H1 (cell line): ENCODE measurements at regions not wholly inside any gene's neighbourhood (a gene's known extent, or its start where the extent isn't known, plus 50 kb on each side); places are given as distances from the start of the nearest gene placed in this dataset.

Experiments
- CTCF ChIA-PET: fragments of 300-600 bp; sonication (Branson Sonifier 250); formaldehyde crosslinking; loops from one replicate; lab custom pipeline; 2021; ENCODE audit not compliant: partially characterized antibody; lab: Charles Lee
- POLR2A ChIA-PET: fragments of 300-600 bp; sonication (Branson Sonifier 250); formaldehyde crosslinking; loops from one replicate; lab custom pipeline; 2021; ENCODE audit warnings: inconsistent platforms; ENCODE audit not compliant: partially characterized antibody; lab: Charles Lee
- DNase-seq, 2 experiments: peaks; one replicate each; pipeline versions ENCODE4 v3.0.0 to v3.0.0-alpha.2; 2010 to 2022; ENCODE audit warnings: low spot score in 2 of 2, low read depth in 1 of 2, mixed read lengths in 1 of 2
- FAIRE-seq: peaks from 2 replicates; lab custom pipeline; 2011; peaks lifted over from hg19 to GRCh38; lab: Jason Lieb, UNC
- H2AFZ ChIP-seq: 2 replicates; pipeline ENCODE4 v1.8.1; 2012; ENCODE audit warnings: low read length, inconsistent platforms
- H2AK5ac ChIP-seq: 2 replicates; pipeline ENCODE4 v1.6.1; 2013; ENCODE audit warnings: low read depth, low read length
- H2BK120ac ChIP-seq: replicated peaks from 2 replicates; pipeline ENCODE3; 2013; ENCODE audit warnings: low read depth, low read length, inconsistent platforms
- H2BK12ac ChIP-seq: 2 replicates; pipeline ENCODE4 v1.6.1; 2013; ENCODE audit warnings: low read depth, low read length
- H2BK15ac ChIP-seq: 2 replicates; pipeline ENCODE4 v1.6.1; 2013; ENCODE audit warnings: low read length
- H2BK20ac ChIP-seq: 2 replicates; pipeline ENCODE4 v1.6.1; 2013; ENCODE audit warnings: low read length
- H2BK5ac ChIP-seq: 2 replicates; pipeline ENCODE4 v1.6.1; 2013; ENCODE audit warnings: low read depth, low read length
- H3K14ac ChIP-seq: 2 replicates; pipeline ENCODE4 v1.6.1; 2013; ENCODE audit warnings: inconsistent platforms; ENCODE audit not compliant: insufficient read length
- H3K18ac ChIP-seq: 2 replicates; pipeline ENCODE4 v1.6.1; 2013; ENCODE audit warnings: low read length; ENCODE audit errors: extremely low read depth
- H3K23ac ChIP-seq: 2 replicates; pipeline ENCODE4 v1.6.1; 2013; ENCODE audit warnings: inconsistent platforms; ENCODE audit not compliant: insufficient read length
- H3K23me2 ChIP-seq: 2 replicates; pipeline ENCODE4 v1.6.1; 2013; ENCODE audit warnings: low read depth, low read length
- H3K27ac ChIP-seq: 2 replicates; pipeline ENCODE4 v1.6.1; 2011; ENCODE audit warnings: low read depth, low read length, inconsistent platforms
- H3K27me3 ChIP-seq, 4 experiments: replicated peaks in 1 of 4; 1 replicate in 1 of 4; 2 replicates in 3 of 4; pipeline versions ENCODE4 v1.6.1 to v1.8.1; 2011 to 2013; ENCODE audit warnings: low read length in 3 of 4, mild to moderate bottlenecking in 3 of 4, inconsistent platforms in 2 of 4, mixed read lengths in 2 of 4, moderate library complexity in 1 of 4; ENCODE audit not compliant: control insufficient read depth in 3 of 4, insufficient read depth in 3 of 4; ENCODE audit errors: extremely low read depth in 1 of 4
- H3K36me3 ChIP-seq, 4 experiments: 2 replicates each; pipeline versions ENCODE4 v1.6.1 to v1.8.1; 2011 to 2013; ENCODE audit warnings: mild to moderate bottlenecking in 4 of 4, low read length in 3 of 4, moderate library complexity in 2 of 4, control low read depth in 1 of 4, inconsistent platforms in 1 of 4; ENCODE audit not compliant: insufficient read depth in 4 of 4, control insufficient read depth in 2 of 4
- H3K4ac ChIP-seq: replicated peaks from 2 replicates; pipeline ENCODE3; 2013; ENCODE audit warnings: low read length, low read depth, mixed read lengths, inconsistent platforms; ENCODE audit not compliant: insufficient read length
- H3K4me1 ChIP-seq, 4 experiments: replicated peaks in 1 of 4; 1 replicate in 1 of 4; 2 replicates in 3 of 4; pipeline versions ENCODE4 v1.6.1 to v1.8.1; 2011 to 2013; ENCODE audit warnings: low read length in 3 of 4, inconsistent platforms in 2 of 4, mixed read lengths in 1 of 4; ENCODE audit not compliant: insufficient read depth in 4 of 4, control insufficient read depth in 3 of 4
- H3K4me2 ChIP-seq, 2 experiments: 2 replicates each; pipeline versions ENCODE4 v1.6.1 to v1.8.1; 2011 to 2013; ENCODE audit warnings: low read depth in 2 of 2, low read length in 2 of 2, control low read depth in 1 of 2, inconsistent platforms in 1 of 2, mild to moderate bottlenecking in 1 of 2; ENCODE audit not compliant: insufficient read depth in 1 of 2
- H3K4me3 ChIP-seq, 4 experiments: fragments of 200-600, 300-600 bp in 1 of 4; sonication (generic), shearing (Covaris generic), sonication (Bioruptor Twin) in 1 of 4; 2 replicates each; pipeline versions ENCODE4 v1.5.1 to v1.8.1; 2011 to 2016; ENCODE audit warnings: low read length in 4 of 4, low read depth in 3 of 4, control low read depth in 2 of 4, inconsistent platforms in 2 of 4, mild to moderate bottlenecking in 2 of 4, mixed read lengths in 1 of 4, moderate library complexity in 1 of 4; ENCODE audit not compliant: insufficient read depth in 2 of 4; ENCODE audit errors: extremely low read depth in 1 of 4
- H3K56ac ChIP-seq: replicated peaks from 2 replicates; pipeline ENCODE3; 2013; ENCODE audit warnings: low read depth, mild to moderate bottlenecking, mixed read lengths, low read length, inconsistent platforms; ENCODE audit not compliant: insufficient read length
- H3K79me1 ChIP-seq: 2 replicates; pipeline ENCODE4 v1.6.1; 2013; ENCODE audit warnings: low read depth, low read length, control low read depth
- H3K79me2 ChIP-seq, 2 experiments: 2 replicates each; pipeline versions ENCODE4 v1.6.1 to v1.8.1; 2012 to 2013; ENCODE audit warnings: low read length in 2 of 2, mild to moderate bottlenecking in 2 of 2, inconsistent platforms in 1 of 2; ENCODE audit not compliant: insufficient read depth in 2 of 2, control insufficient read depth in 1 of 2
- H3K9ac ChIP-seq, 4 experiments: replicated peaks in 1 of 4; 1 replicate in 1 of 4; 2 replicates in 3 of 4; pipeline versions ENCODE4 v1.6.1 to v1.8.1; 2011 to 2013; ENCODE audit warnings: low read depth in 3 of 4, low read length in 3 of 4, control low read depth in 2 of 4, mild to moderate bottlenecking in 2 of 4, moderate library complexity in 2 of 4, inconsistent platforms in 1 of 4; ENCODE audit errors: extremely low read depth in 1 of 4
- H3K9me3 ChIP-seq, 2 experiments: 2 replicates each; pipeline versions ENCODE4 v1.6.1 to v1.8.1; 2012 to 2013; ENCODE audit warnings: mild to moderate bottlenecking in 2 of 2, moderate library complexity in 2 of 2, control low read depth in 1 of 2, inconsistent platforms in 1 of 2, low read depth in 1 of 2, low read length in 1 of 2, mixed read lengths in 1 of 2; ENCODE audit not compliant: insufficient read depth in 2 of 2
- H4K20me1 ChIP-seq, 2 experiments: replicated peaks in 1 of 2; 2 replicates each; pipeline versions ENCODE3 to v1.8.1; 2011 to 2013; ENCODE audit warnings: inconsistent platforms in 2 of 2, low read length in 2 of 2, mild to moderate bottlenecking in 1 of 2; ENCODE audit not compliant: insufficient read depth in 2 of 2, control insufficient read depth in 1 of 2
- H4K5ac ChIP-seq: 2 replicates; pipeline ENCODE4 v1.6.1; 2013; ENCODE audit warnings: low read length, low read depth, mixed read lengths, inconsistent platforms; ENCODE audit not compliant: insufficient read length
- H4K8ac ChIP-seq: 2 replicates; pipeline ENCODE4 v1.8.0; 2013; ENCODE audit warnings: mild to moderate bottlenecking, moderate library complexity, low read length, inconsistent platforms; ENCODE audit not compliant: insufficient read depth; ENCODE audit errors: extremely low read depth
- H4K91ac ChIP-seq: replicated peaks from 2 replicates; pipeline ENCODE3; 2013; ENCODE audit warnings: low read length, mixed read lengths, inconsistent platforms; ENCODE audit not compliant: insufficient read length
- ASH2L ChIP-seq: fragments of 200-600, 300-600 bp; sonication (generic); IDR thresholded peaks from one replicate; pipeline ENCODE4 v1.7.1; 2017; ENCODE audit warnings: low read length
- CEBPB ChIP-seq: IDR thresholded peaks from 2 replicates; pipeline ENCODE4 v1.6.1; 2012; ENCODE audit warnings: low read depth, low read length
- GTF2F1 ChIP-seq: IDR thresholded peaks from 2 replicates; pipeline ENCODE4 v1.6.1; 2012; ENCODE audit warnings: low read depth, low read length, improper control_type of control experiment, borderline replicate concordance
- JUN ChIP-seq: IDR thresholded peaks from 2 replicates; pipeline ENCODE4 v1.6.1; 2011; ENCODE audit warnings: low read depth, mild to moderate bottlenecking, improper control_type of control experiment, low read length
- KDM4A ChIP-seq: IDR thresholded peaks from one replicate; pipeline ENCODE4 v1.7.1; 2012; ENCODE audit warnings: low read depth, mild to moderate bottlenecking, moderate library complexity, low read length, inconsistent platforms; ENCODE audit not compliant: severe bottlenecking
- NANOG ChIP-seq: IDR thresholded peaks from 2 replicates; pipeline ENCODE4 v1.6.1; 2011; ENCODE audit warnings: low read length, low read depth, mild to moderate bottlenecking, inconsistent platforms; ENCODE audit not compliant: insufficient read depth, poor library complexity, severe bottlenecking
- RFX5 ChIP-seq: IDR thresholded peaks from 2 replicates; pipeline ENCODE4 v1.6.1; 2011; ENCODE audit warnings: low read depth, low read length, improper control_type of control experiment, borderline replicate concordance
- RXRA ChIP-seq: IDR thresholded peaks from 2 replicates; pipeline ENCODE4 v1.6.1; 2011; ENCODE audit warnings: low read depth, mild to moderate bottlenecking, low read length, moderate library complexity; ENCODE audit not compliant: insufficient read depth
- SP1 ChIP-seq: IDR thresholded peaks from 2 replicates; pipeline ENCODE4 v1.6.1; 2011; ENCODE audit warnings: low read depth, low read length
- SP2 ChIP-seq: IDR thresholded peaks from 2 replicates; pipeline ENCODE4 v1.6.1; 2012; ENCODE audit warnings: mild to moderate bottlenecking, low read length, inconsistent platforms
- SUZ12 ChIP-seq: fragments of 200-600 bp; sonication (generic); IDR thresholded peaks from 2 replicates; pipeline ENCODE4 v1.6.1; 2012; ENCODE audit warnings: mild to moderate bottlenecking, inconsistent platforms, low read length, moderate library complexity, mixed read lengths
- TAF7 ChIP-seq: optimal IDR thresholded peaks from 2 replicates; pipeline ENCODE3; 2011; ENCODE audit warnings: low read depth, mild to moderate bottlenecking, inconsistent platforms, low read length, moderate library complexity, borderline replicate concordance
- WGBS, 2 experiments: shearing (Covaris generic) in 1 of 2; methylation state at CpG; one replicate each; pipeline versions ENCODE4 v1.1.6 to v1.1.7; 2013 to 2015; ENCODE audit warnings: low lambda C conversion rate in 2 of 2, mixed read lengths in 2 of 2, inconsistent platforms in 1 of 2, low coverage in 1 of 2, missing lambda C conversion rate in 1 of 2; ENCODE audit not compliant: insufficient replicate concordance in 2 of 2, insufficient coverage in 1 of 2, insufficient read length in 1 of 2; ENCODE audit errors: extremely low coverage in 1 of 2, missing lambda C conversion rate in 1 of 2; 5-methylcytosine and 5-hydroxymethylcytosine counted together
- TF ChIP-seq, protein P1 (sequence below): IDR thresholded peaks from 2 replicates; pipeline ENCODE4 v1.6.1; 2012; ENCODE audit warnings: inconsistent platforms

DNA sequence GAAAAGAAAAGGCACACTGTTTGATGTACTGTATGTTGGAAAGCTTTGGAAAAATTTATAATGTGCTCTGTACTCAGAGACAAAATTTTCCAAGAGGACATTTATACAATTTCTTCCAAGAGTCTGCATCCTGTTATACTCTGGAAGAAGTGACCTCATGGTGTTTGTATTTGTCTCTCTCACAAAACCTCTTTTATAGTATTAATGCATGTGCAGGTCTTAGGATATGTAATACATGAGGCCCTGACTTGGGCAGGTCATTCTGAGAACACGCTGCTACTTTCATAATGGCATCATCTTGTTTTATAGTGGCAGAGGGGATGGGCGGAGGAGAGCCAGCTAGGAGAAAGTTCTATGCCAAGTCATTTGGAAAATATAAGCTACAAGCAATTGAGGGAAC is 72.0 kb upstream of the P3H2 start:
- FAIRE-seq: no peak
- Histone ChIP-seq H4K20me1 (no peaks in the 10 kb centered on the region), H3K4me3 (no peak overlapping the region), H3K79me1 (no peaks in the 10 kb centered on the region), H2BK120ac (no peak overlapping the region), H3K27ac (no peak overlapping the region), H4K8ac (no peak overlapping the region), H2BK20ac (no peak overlapping the region), H2BK5ac (no peak overlapping the region), H4K91ac (no peak overlapping the region), H3K9ac (no peak overlapping the region), H2AK5ac (no peak overlapping the region), H2BK15ac (no peak overlapping the region), H3K18ac (no peak overlapping the region), H4K5ac (no peak overlapping the region), H3K23ac (no peak overlapping the region), H3K23me2 (no peaks in the 10 kb centered on the region), H3K36me3 (no peaks in the 10 kb centered on the region), H3K14ac (no peak overlapping the region)
- ChIA-PET POLR2A (no interaction called here), CTCF (interaction anchor here (1.8 kb wide), 1 partner anchor 10 kb away, joined by 6 read pairs; no protein-coding TSS in a partner anchor)
- TF ChIP-seq RXRA (no peak), ASH2L (no peak), GTF2F1 (no peak), SUZ12 (no peak), RFX5 (no peak), JUN (no peak), NANOG (no peak), SP2 (no peak), CEBPB (no peak), KDM4A (no peak), TAF7 (no peak), SP1 (no peak)
- TF ChIP-seq, protein P1, sequence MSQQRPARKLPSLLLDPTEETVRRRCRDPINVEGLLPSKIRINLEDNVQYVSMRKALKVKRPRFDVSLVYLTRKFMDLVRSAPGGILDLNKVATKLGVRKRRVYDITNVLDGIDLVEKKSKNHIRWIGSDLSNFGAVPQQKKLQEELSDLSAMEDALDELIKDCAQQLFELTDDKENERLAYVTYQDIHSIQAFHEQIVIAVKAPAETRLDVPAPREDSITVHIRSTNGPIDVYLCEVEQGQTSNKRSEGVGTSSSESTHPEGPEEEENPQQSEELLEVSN: no peak
- TF ChIP-seq, all 59 proteins: peak for 0
- Histone ChIP-seq H3K9me3 (no peaks in the 10 kb centered on the region), H3K79me2 (no peaks in the 10 kb centered on the region), H2AFZ (no peak overlapping the region), H3K27me3 (no peaks in the 10 kb centered on the region), H3K56ac (no peak overlapping the region), H3K4me2 (no peak overlapping the region), H3K4me1 (peaks cover 0 to 5% (median 2%) of the 10 kb centered on the region in 4 experiments; a peak in 3 of 7 replicates), H2BK12ac (no peak overlapping the region), H3K4ac (no peak overlapping the region)
- WGBS, 2 experiments: 92% methylated on average over 2 of the region's 2 CpGs; no CpG with 5 or more reads in 1 of the 2 experiments
- no peak for DNase-seq
